ENCODE measurements at regions not wholly inside any gene's neighbourhood (a gene's known extent, or its start where the extent isn't known, plus 50 kb on each side); places are given as distances from the start of the nearest gene placed in this dataset.
"Not testable (repeated sequence)": the region's sequence is repeated elsewhere in the genome, so short reads cannot be mapped to it uniquely, and the experiment has no call there.

- Histone ChIP-seq H3K4me3 (no peak overlapping the region), H3K36me3 (no peaks in the 10 kb centered on the region), H3K9ac (ENCODE audit: low read depth in 2 of 2, low read length in 2 of 2) (no peak overlapping the region), H3K27me3 (no peaks in the 10 kb centered on the region), H3K4me1 (no peaks in the 10 kb centered on the region), H3K9me3 (no peaks in the 10 kb centered on the region), H3K27ac (no peak overlapping the region)
- TF ChIP-seq, protein P1, sequence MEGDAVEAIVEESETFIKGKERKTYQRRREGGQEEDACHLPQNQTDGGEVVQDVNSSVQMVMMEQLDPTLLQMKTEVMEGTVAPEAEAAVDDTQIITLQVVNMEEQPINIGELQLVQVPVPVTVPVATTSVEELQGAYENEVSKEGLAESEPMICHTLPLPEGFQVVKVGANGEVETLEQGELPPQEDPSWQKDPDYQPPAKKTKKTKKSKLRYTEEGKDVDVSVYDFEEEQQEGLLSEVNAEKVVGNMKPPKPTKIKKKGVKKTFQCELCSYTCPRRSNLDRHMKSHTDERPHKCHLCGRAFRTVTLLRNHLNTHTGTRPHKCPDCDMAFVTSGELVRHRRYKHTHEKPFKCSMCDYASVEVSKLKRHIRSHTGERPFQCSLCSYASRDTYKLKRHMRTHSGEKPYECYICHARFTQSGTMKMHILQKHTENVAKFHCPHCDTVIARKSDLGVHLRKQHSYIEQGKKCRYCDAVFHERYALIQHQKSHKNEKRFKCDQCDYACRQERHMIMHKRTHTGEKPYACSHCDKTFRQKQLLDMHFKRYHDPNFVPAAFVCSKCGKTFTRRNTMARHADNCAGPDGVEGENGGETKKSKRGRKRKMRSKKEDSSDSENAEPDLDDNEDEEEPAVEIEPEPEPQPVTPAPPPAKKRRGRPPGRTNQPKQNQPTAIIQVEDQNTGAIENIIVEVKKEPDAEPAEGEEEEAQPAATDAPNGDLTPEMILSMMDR (IDR thresholded peaks at IDR 0.05): no peak
- intact Hi-C loops (cut with DNase I): no loop called here
- no peak for DNase-seq
These were observed 101.0 kb upstream of the JCAD start for GRCh38 chr10:30160271-30160982.

- H3K4me1 ChIP-seq; intact Hi-C loops (cut with DNase I); H3K4me3 ChIP-seq; DNase-seq; H3K9me3 ChIP-seq; H3K9ac ChIP-seq (ENCODE audit: low read depth in 2 of 2, low read length in 2 of 2); H3K27ac ChIP-seq; H3K36me3 ChIP-seq; H3K27me3 ChIP-seq: not testable (repeated sequence)
These were observed 100.2 kb upstream of the JCAD start for GRCh38 chr10:30159614-30160013.

DNA sequence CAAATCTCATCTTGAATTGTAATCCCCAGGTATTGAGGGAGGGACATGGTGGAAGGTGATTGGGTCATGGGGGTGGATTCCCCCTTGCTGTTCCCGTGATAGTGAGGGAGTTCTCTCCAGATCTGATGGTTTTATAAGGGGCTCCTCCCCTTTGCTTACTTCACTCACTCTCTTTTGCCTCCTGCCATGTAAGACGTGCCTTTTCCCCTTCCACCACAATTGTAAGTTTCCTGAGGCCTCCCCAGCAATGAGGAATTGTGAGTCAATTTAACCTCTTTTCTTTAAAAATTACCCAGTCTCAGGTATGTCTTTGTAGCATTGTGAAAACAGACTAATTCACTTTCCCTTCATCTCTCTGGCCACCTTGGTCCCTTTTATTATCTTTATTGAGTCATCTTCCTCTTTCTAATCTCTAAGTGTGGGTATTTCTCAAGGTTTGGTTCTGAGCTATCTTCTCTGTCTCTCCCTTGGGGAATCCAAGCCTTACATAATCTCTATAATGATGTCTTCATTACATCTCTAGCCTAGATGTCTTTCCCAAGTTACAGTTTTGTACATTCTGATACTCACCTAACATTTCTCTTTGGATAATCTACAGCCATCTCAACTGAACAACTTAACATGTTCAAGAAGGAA lies 99.1 kb upstream of the JCAD start:
- no peaks in the 10 kb centered on the region for H3K4me1 ChIP-seq
- no peaks in the 10 kb centered on the region for H3K27me3 ChIP-seq
- intact Hi-C loops (cut with DNase I): no loop called here
- TF ChIP-seq, protein P1 (IDR thresholded peaks at IDR 0.05): no peak
- H3K9ac ChIP-seq (ENCODE audit: low read depth in 2 of 2, low read length in 2 of 2): no peak overlapping the region
- H3K9me3 ChIP-seq: no peaks in the 10 kb centered on the region
- no peak for DNase-seq
- H3K4me3 ChIP-seq: no peak overlapping the region
- no peak overlapping the region for H3K27ac ChIP-seq
- H3K36me3 ChIP-seq: no peaks in the 10 kb centered on the region

GRCh38 chr10:30155401-30155800 lies 96.0 kb upstream of the JCAD start:
- Histone ChIP-seq H3K27ac (no peak overlapping the region), H3K4me3 (no peak overlapping the region), H3K9ac (ENCODE audit: low read depth in 2 of 2, low read length in 2 of 2) (no peak overlapping the region), H3K9me3 (no peaks in the 10 kb centered on the region), H3K4me1 (no peaks in the 10 kb centered on the region), H3K36me3 (no peaks in the 10 kb centered on the region), H3K27me3 (no peaks in the 10 kb centered on the region)
- TF ChIP-seq, protein P1 (IDR thresholded peaks at IDR 0.05): no peak
- intact Hi-C loops (cut with DNase I): no loop called here
- no peak for DNase-seq

GRCh38 chr10:30154561-30154960 lies 95.2 kb upstream of the JCAD start:
- no peaks in the 10 kb centered on the region for H3K4me1 ChIP-seq
- DNase-seq: no peak
- no peaks in the 10 kb centered on the region for H3K27me3 ChIP-seq
- no peaks in the 10 kb centered on the region for H3K9me3 ChIP-seq
- no peak overlapping the region for H3K4me3 ChIP-seq
- H3K27ac ChIP-seq: no peak overlapping the region
- intact Hi-C loops (cut with DNase I): no loop called here
- no peak overlapping the region for H3K9ac ChIP-seq (ENCODE audit: low read depth in 2 of 2, low read length in 2 of 2)
- no peaks in the 10 kb centered on the region for H3K36me3 ChIP-seq
- TF ChIP-seq, protein P1 (IDR thresholded peaks at IDR 0.05): no peak

- TF ChIP-seq, protein P1 (IDR thresholded peaks at IDR 0.05): no peak
- H3K9me3 ChIP-seq: no peaks in the 10 kb centered on the region
- H3K9ac ChIP-seq (ENCODE audit: low read depth in 2 of 2, low read length in 2 of 2): no peak overlapping the region
- no peaks in the 10 kb centered on the region for H3K4me1 ChIP-seq
- H3K27me3 ChIP-seq: no peaks in the 10 kb centered on the region
- H3K36me3 ChIP-seq: no peaks in the 10 kb centered on the region
- no peak overlapping the region for H3K4me3 ChIP-seq
- intact Hi-C loops (cut with DNase I): no loop called here
- DNase-seq: no peak
- no peak overlapping the region for H3K27ac ChIP-seq
These were observed 94.7 kb upstream of the JCAD start for GRCh38 chr10:30154126-30154525.
